NCI-H2171 treated with DMSO at 0.1 percent for 48 hours (cell line): ENCODE measurements at regions not wholly inside any gene's neighbourhood (a gene's known extent, or its start where the extent isn't known, plus 50 kb on each side); places are given as distances from the start of the nearest gene placed in this dataset.

Source experiments
- DNase-seq: peaks from one replicate; lab custom pipeline; 2025; lab: John Stamatoyannopoulos, UW

GRCh38 chr6:82739303-82739702 lies 326.3 kb downstream of the UBE3D start:
- DNase-seq = no peak

- DNase-seq = no peak
Measured at GRCh38 chr6:82740072-82740471, 325.6 kb downstream of the UBE3D start.

- no peak for DNase-seq
Measured at GRCh38 chr6:82741325-82741995, 324.2 kb downstream of the UBE3D start.

- no peak for DNase-seq
Measured at GRCh38 chr6:82741996-82742385, 323.6 kb downstream of the UBE3D start.

GRCh38 chr6:82744286-82745015 lies 321.2 kb downstream of the UBE3D start:
- no peak for DNase-seq

- no peak for DNase-seq
Measured at GRCh38 chr6:82750556-82750955, 315.1 kb downstream of the UBE3D start.

GRCh38 chr6:82751718-82752117 lies 313.9 kb downstream of the UBE3D start:
- DNase-seq = no peak

GRCh38 chr6:82761674-82762345 lies 303.8 kb downstream of the UBE3D start:
- DNase-seq = no peak

- no peak for DNase-seq
Measured at GRCh38 chr6:82766476-82766875, 299.2 kb downstream of the UBE3D start.

- no peak for DNase-seq
Measured at GRCh38 chr6:82767037-82767436, 298.6 kb downstream of the UBE3D start.

GRCh38 chr6:82767447-82767846 lies 298.2 kb downstream of the UBE3D start:
- no peak for DNase-seq

GRCh38 chr6:82772851-82773717 lies 292.6 kb downstream of the UBE3D start:
- DNase-seq = no peak

GRCh38 chr6:82775361-82775760 lies 290.3 kb downstream of the UBE3D start:
- no peak for DNase-seq

GRCh38 chr6:82775981-82776380 lies 289.7 kb downstream of the UBE3D start:
- no peak for DNase-seq

GRCh38 chr6:82779041-82779440 lies 286.6 kb downstream of the UBE3D start:
- no peak for DNase-seq

- DNase-seq = no peak
Measured at GRCh38 chr6:82780334-82780733, 285.3 kb downstream of the UBE3D start.

GRCh38 chr6:82781620-82782204 lies 283.9 kb downstream of the UBE3D start:
- no peak for DNase-seq

- DNase-seq = no peak
Measured at GRCh38 chr6:82783587-82784236, 281.9 kb downstream of the UBE3D start.

GRCh38 chr6:82785206-82785605 lies 280.4 kb downstream of the UBE3D start:
- no peak for DNase-seq

GRCh38 chr6:82786248-82786647 lies 279.4 kb downstream of the UBE3D start:
- DNase-seq = no peak

GRCh38 chr6:82795940-82796339 lies 269.7 kb downstream of the UBE3D start:
- no peak for DNase-seq
